OCI-LY1 (cell line): ENCODE measurements at regions not wholly inside any gene's neighbourhood (a gene's known extent, or its start where the extent isn't known, plus 50 kb on each side); places are given as distances from the start of the nearest gene placed in this dataset.

Source experiments
- H2AFZ ChIP-seq: fragments of 200-600 bp; sonication (generic), shearing (Covaris generic); 2 replicates; pipeline ENCODE4 v1.6.0; 2014; ENCODE audit warnings: antibody characterized with exemption, mild to moderate bottlenecking, low read length
- H3F3A ChIP-seq: fragments of 200-600 bp; sonication (generic), shearing (Covaris generic); 2 replicates; pipeline ENCODE4 v1.6.0; 2014; ENCODE audit warnings: mild to moderate bottlenecking, antibody characterized with exemption, low read length, moderate library complexity; ENCODE audit not compliant: insufficient read depth
- H3K27ac ChIP-seq: fragments of 200-600 bp; sonication (generic); 2 replicates; pipeline ENCODE4 v1.5.1; 2014; ENCODE audit warnings: low read length, mixed run types, mild to moderate bottlenecking, low read depth; ENCODE audit not compliant: poor library complexity, severe bottlenecking
- H3K27me3 ChIP-seq: fragments of 200-600 bp; sonication (generic); 2 replicates; pipeline ENCODE4 v1.6.0; 2014; ENCODE audit warnings: antibody characterized with exemption, mild to moderate bottlenecking, low read length, moderate library complexity; ENCODE audit not compliant: insufficient read depth
- H3K36me3 ChIP-seq: fragments of 200-600 bp; sonication (generic); 2 replicates; pipeline ENCODE4 v1.6.1; 2014; ENCODE audit warnings: mild to moderate bottlenecking, antibody characterized with exemption, low read length, moderate library complexity, mixed read lengths; ENCODE audit not compliant: insufficient read depth
- H3K4me1 ChIP-seq: fragments of 200-600 bp; sonication (generic); 2 replicates; pipeline ENCODE4 v1.5.1; 2014; ENCODE audit warnings: mild to moderate bottlenecking, low read length, moderate library complexity; ENCODE audit not compliant: insufficient read depth, severe bottlenecking
- H3K4me2 ChIP-seq: fragments of 200-600 bp; sonication (generic), shearing (Covaris generic); 2 replicates; pipeline ENCODE4 v1.6.1; 2014; ENCODE audit warnings: low read length
- H3K4me3 ChIP-seq: fragments of 200-600 bp; sonication (generic); 2 replicates; pipeline ENCODE4 v1.5.1; 2014; ENCODE audit warnings: low read length, low read depth, mild to moderate bottlenecking, mixed read lengths; ENCODE audit not compliant: poor library complexity, severe bottlenecking
- H3K79me2 ChIP-seq: fragments of 200-600 bp; shearing (Covaris generic); 2 replicates; pipeline ENCODE4 v1.6.1; 2016; ENCODE audit warnings: mixed run types, low read length, mixed read lengths; ENCODE audit not compliant: insufficient read depth
- H3K9ac ChIP-seq: fragments of 200-600 bp; sonication (generic), shearing (Covaris generic); 2 replicates; pipeline ENCODE4 v1.6.1; 2014; ENCODE audit warnings: mild to moderate bottlenecking, low read length, mixed read lengths
- H3K9me2 ChIP-seq: fragments of 200-600 bp; sonication (generic), shearing (Covaris generic); 2 replicates; pipeline ENCODE4 v1.6.1; 2014; ENCODE audit warnings: low read depth, mild to moderate bottlenecking, low read length, mixed read lengths
- H3K9me3 ChIP-seq: fragments of 200-600 bp; shearing (Covaris generic); 2 replicates; pipeline ENCODE4 v1.6.1; 2014; ENCODE audit warnings: low read length, mixed read lengths
- H4K20me1 ChIP-seq: fragments of 200-600 bp; sonication (generic), shearing (Covaris generic); 2 replicates; pipeline ENCODE4 v1.6.0; 2016; ENCODE audit warnings: mild to moderate bottlenecking, low read length; ENCODE audit not compliant: insufficient read depth
- EZH2 ChIP-seq: fragments of 200-600 bp; sonication (generic), shearing (Covaris generic); IDR thresholded peaks from 2 replicates; pipeline ENCODE4 v1.8.0; 2017; ENCODE audit warnings: borderline replicate concordance, mixed run types, mild to moderate bottlenecking, antibody characterized with exemption, low read length, moderate library complexity, mixed read lengths
- TF ChIP-seq, protein P1 (sequence below): fragments of 200-600 bp; sonication (generic), shearing (Covaris generic); IDR thresholded peaks from 2 replicates; pipeline ENCODE4 v1.5.1; 2017; ENCODE audit warnings: mild to moderate bottlenecking, antibody characterized with exemption, low read length, moderate library complexity, mixed read lengths

DNA sequence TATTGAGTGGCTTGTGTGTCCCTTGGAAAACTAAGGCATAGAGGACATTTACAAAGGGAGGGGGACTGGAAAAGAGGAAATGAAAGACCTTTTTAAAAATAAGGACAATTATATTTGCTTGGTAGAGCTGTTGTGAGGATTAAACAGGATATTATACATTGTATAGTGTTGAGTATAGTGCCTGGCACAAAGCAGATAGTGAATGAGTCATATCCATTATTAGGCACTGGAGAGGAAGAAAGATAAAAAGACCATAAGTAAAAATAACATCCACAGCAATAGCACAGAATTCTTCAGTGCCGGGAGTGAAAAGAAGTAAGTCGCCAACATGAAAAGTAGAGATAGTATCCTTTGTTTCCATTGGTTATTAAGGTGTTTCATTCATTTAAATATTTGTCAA, 623.3 kb downstream of the PDCD6IP start:
- H3K9me2 ChIP-seq = no peaks in the 10 kb centered on the region; the same call in 1 of the 2 replicates
- H3K4me3 ChIP-seq = no peak overlapping the region
- no peaks in the 10 kb centered on the region for H3K27me3 ChIP-seq
- H3K4me2 ChIP-seq = no peak overlapping the region
- H3K79me2 ChIP-seq = no peaks in the 10 kb centered on the region
- no peaks in the 10 kb centered on the region for H4K20me1 ChIP-seq
- H3F3A ChIP-seq = no peaks in the 10 kb centered on the region
- H3K9me3 ChIP-seq = no peaks in the 10 kb centered on the region
- TF ChIP-seq, protein P1, sequence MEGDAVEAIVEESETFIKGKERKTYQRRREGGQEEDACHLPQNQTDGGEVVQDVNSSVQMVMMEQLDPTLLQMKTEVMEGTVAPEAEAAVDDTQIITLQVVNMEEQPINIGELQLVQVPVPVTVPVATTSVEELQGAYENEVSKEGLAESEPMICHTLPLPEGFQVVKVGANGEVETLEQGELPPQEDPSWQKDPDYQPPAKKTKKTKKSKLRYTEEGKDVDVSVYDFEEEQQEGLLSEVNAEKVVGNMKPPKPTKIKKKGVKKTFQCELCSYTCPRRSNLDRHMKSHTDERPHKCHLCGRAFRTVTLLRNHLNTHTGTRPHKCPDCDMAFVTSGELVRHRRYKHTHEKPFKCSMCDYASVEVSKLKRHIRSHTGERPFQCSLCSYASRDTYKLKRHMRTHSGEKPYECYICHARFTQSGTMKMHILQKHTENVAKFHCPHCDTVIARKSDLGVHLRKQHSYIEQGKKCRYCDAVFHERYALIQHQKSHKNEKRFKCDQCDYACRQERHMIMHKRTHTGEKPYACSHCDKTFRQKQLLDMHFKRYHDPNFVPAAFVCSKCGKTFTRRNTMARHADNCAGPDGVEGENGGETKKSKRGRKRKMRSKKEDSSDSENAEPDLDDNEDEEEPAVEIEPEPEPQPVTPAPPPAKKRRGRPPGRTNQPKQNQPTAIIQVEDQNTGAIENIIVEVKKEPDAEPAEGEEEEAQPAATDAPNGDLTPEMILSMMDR = no peak
- H2AFZ ChIP-seq = no peak overlapping the region
- no peak overlapping the region for H3K27ac ChIP-seq
- no peaks in the 10 kb centered on the region for H3K4me1 ChIP-seq
- no peak overlapping the region for H3K9ac ChIP-seq
- H3K36me3 ChIP-seq = no peaks in the 10 kb centered on the region

DNA sequence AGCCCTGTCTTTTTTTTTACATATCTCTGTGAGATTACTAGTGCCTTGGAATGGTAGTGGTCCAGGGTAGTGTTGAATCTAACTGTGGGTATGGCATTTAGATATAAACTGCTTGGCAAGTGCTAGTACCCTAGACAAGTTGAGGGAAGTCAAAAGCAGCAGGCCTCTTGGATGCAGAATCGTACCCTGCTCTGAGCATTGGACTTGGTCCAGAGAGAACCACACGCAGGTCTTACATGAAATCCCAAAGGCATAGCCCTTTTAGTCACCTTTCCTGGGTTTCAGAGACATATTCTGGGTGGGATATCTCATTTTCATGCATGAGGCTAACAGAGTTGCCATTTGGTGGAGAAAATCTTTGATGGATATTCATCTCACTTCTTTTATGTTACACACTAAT, 641.4 kb downstream of the PDCD6IP start:
- Histone ChIP-seq H3K9me3 (peaks cover 3% of the 10 kb centered on the region; the same call in 1 of the 2 replicates), H3K9ac (no peak overlapping the region), H3K27ac (no peak overlapping the region), H3K4me3 (no peak overlapping the region), H4K20me1 (no peaks in the 10 kb centered on the region), H3F3A (no peaks in the 10 kb centered on the region), H3K4me1 (no peaks in the 10 kb centered on the region), H3K9me2 (no peaks in the 10 kb centered on the region), H3K36me3 (no peaks in the 10 kb centered on the region), H3K4me2 (no peak overlapping the region), H3K79me2 (no peaks in the 10 kb centered on the region), H2AFZ (no peak overlapping the region), H3K27me3 (no peaks in the 10 kb centered on the region)
- TF ChIP-seq, protein P1 = no peak
- TF ChIP-seq EZH2 = no peak

GRCh38 chr3:34444137-34444536, 645.7 kb downstream of the PDCD6IP start:
- Histone ChIP-seq H3K36me3 (no peaks in the 10 kb centered on the region), H3K4me3 (no peak overlapping the region), H3K79me2 (no peaks in the 10 kb centered on the region), H3K9me2 (no peaks in the 10 kb centered on the region), H3K27me3 (no peaks in the 10 kb centered on the region), H2AFZ (no peak overlapping the region), H3K27ac (no peak overlapping the region), H3K9me3 (peaks cover 3% of the 10 kb centered on the region; the same call in 1 of the 2 replicates), H4K20me1 (no peaks in the 10 kb centered on the region), H3K4me2 (no peak overlapping the region), H3K4me1 (no peaks in the 10 kb centered on the region), H3K9ac (no peak overlapping the region), H3F3A (no peaks in the 10 kb centered on the region)
- no peak for TF ChIP-seq EZH2
- TF ChIP-seq, protein P1 = no peak
